ENCODE measurements at regions not wholly inside any gene's neighbourhood (a gene's known extent, or its start where the extent isn't known, plus 50 kb on each side); places are given as distances from the start of the nearest gene placed in this dataset.

DNA sequence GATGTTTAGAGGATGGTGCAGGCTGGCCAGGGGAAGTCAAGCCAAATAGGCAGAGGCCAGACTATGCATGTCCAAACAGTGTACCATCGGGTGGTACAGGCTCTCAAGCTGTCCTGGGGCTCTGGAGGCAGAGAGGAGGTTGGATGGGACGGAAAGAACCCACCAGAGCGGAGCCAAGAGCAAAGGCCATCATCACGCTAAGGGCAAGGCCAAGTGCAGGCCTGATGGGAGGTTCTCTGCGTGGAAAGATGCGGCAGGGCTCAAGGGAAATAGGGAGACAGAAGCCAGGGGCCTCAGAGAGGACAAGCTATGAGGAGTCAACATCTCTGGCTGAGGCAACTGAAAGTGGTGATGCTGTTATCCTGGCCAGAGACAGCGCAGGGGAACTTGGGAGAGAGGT lies 102.7 kb downstream of the ASB7 start:
- Histone ChIP-seq H4K20me1 (ENCODE audit: insufficient read depth, low read length, poor library complexity, severe bottlenecking) (no peaks in the 10 kb centered on the region), H3K4me1 (ENCODE audit: insufficient read depth, low read length, poor library complexity, severe bottlenecking) (peaks cover 10% of the 10 kb centered on the region), H3K4me3 (ENCODE audit: low read length, poor library complexity, severe bottlenecking) (no peak overlapping the region), H3K36me3 (ENCODE audit: insufficient read depth, low read length) (no peaks in the 10 kb centered on the region), H3K9me2 (replicated peaks; ENCODE audit: low read depth, low read length) (no peaks in the 10 kb centered on the region), H3K27me3 (ENCODE audit: insufficient read depth, low read length, poor library complexity, severe bottlenecking) (no peaks in the 10 kb centered on the region), H3K4me2 (ENCODE audit: low read depth, low read length, poor library complexity, severe bottlenecking) (no peak overlapping the region), H3K79me2 (ENCODE audit: insufficient read depth, low read length) (no peaks in the 10 kb centered on the region), H3K9ac (ENCODE audit: low read depth, low read length, poor library complexity, severe bottlenecking) (no peak overlapping the region), H2AFZ (ENCODE audit: low read length) (no peak overlapping the region), H3K9me3 (ENCODE audit: insufficient read depth, low read depth, low read length) (peaks cover 5% of the 10 kb centered on the region; the same call in 1 of the 2 replicates), H3F3A (ENCODE audit: low read depth) (no peaks in the 10 kb centered on the region)
- TF ChIP-seq EZH2phosphoT487 (IDR thresholded peaks at IDR 0.05; ENCODE audit: borderline replicate concordance) = no peak
- TF ChIP-seq, protein P1, sequence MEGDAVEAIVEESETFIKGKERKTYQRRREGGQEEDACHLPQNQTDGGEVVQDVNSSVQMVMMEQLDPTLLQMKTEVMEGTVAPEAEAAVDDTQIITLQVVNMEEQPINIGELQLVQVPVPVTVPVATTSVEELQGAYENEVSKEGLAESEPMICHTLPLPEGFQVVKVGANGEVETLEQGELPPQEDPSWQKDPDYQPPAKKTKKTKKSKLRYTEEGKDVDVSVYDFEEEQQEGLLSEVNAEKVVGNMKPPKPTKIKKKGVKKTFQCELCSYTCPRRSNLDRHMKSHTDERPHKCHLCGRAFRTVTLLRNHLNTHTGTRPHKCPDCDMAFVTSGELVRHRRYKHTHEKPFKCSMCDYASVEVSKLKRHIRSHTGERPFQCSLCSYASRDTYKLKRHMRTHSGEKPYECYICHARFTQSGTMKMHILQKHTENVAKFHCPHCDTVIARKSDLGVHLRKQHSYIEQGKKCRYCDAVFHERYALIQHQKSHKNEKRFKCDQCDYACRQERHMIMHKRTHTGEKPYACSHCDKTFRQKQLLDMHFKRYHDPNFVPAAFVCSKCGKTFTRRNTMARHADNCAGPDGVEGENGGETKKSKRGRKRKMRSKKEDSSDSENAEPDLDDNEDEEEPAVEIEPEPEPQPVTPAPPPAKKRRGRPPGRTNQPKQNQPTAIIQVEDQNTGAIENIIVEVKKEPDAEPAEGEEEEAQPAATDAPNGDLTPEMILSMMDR (conservative IDR thresholded peaks at IDR 0.05; ENCODE audit: low read length) = no peak

DNA sequence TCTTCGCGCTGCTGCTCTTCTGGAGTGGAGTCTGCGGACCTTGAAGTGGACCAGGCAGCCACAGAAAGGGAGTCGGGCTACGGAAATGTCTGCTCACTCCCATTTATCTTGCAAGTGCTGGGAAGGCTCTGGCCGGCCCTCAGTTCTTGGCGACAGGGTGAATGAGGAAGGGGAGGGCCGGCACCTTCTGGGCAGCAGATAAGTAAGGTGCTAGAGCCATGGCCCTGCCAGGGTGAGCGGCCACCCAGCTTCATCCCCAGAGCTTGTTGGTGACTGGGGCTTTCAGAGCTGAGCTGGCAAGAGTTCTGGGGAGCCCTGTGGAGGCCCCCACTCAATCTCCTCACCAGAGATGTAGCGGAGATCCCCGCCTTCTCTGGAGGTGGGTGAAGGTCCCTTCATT lies 103.5 kb downstream of the ASB7 start:
- Histone ChIP-seq H3K36me3 (ENCODE audit: insufficient read depth, low read length) (no peaks in the 10 kb centered on the region), H3K9me3 (ENCODE audit: insufficient read depth, low read depth, low read length) (peaks cover 5% of the 10 kb centered on the region; the same call in 1 of the 2 replicates), H3K4me2 (ENCODE audit: low read depth, low read length, poor library complexity, severe bottlenecking) (no peak overlapping the region), H3K4me1 (ENCODE audit: insufficient read depth, low read length, poor library complexity, severe bottlenecking) (peaks cover 10% of the 10 kb centered on the region), H3K79me2 (ENCODE audit: insufficient read depth, low read length) (no peaks in the 10 kb centered on the region), H2AFZ (ENCODE audit: low read length) (no peak overlapping the region), H3K27me3 (ENCODE audit: insufficient read depth, low read length, poor library complexity, severe bottlenecking) (no peaks in the 10 kb centered on the region), H3K9me2 (replicated peaks; ENCODE audit: low read depth, low read length) (no peaks in the 10 kb centered on the region), H3K9ac (ENCODE audit: low read depth, low read length, poor library complexity, severe bottlenecking) (no peak overlapping the region), H3K4me3 (ENCODE audit: low read length, poor library complexity, severe bottlenecking) (no peak overlapping the region), H4K20me1 (ENCODE audit: insufficient read depth, low read length, poor library complexity, severe bottlenecking) (no peaks in the 10 kb centered on the region), H3F3A (ENCODE audit: low read depth) (no peaks in the 10 kb centered on the region)
- TF ChIP-seq EZH2phosphoT487 (IDR thresholded peaks at IDR 0.05; ENCODE audit: borderline replicate concordance) = no peak

DNA sequence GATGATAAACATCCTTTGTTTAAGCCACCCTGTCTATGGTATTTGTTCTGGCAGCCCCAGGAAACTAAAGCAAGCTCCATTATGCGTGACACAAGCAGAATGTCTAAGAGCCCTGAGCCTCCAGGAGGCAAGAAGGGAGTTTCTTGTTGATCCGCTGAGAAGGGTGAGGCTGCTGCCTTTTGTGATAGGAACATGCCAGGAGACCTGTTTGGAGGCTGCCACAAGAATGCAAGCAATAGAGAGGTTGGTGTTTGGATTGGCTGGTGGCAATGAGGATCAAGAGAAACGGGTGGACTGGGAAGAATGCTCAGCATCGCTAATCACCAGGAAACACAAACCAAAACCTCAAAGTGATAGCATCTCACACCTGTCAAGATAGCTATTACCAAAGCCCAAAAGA lies 104.8 kb downstream of the ASB7 start:
- no peak for TF ChIP-seq EZH2phosphoT487 (IDR thresholded peaks at IDR 0.05; ENCODE audit: borderline replicate concordance)
- TF ChIP-seq, protein P1 (conservative IDR thresholded peaks at IDR 0.05; ENCODE audit: low read length) = no peak
- Histone ChIP-seq H4K20me1 (ENCODE audit: insufficient read depth, low read length, poor library complexity, severe bottlenecking) (no peaks in the 10 kb centered on the region), H2AFZ (ENCODE audit: low read length) (no peak overlapping the region), H3K4me1 (ENCODE audit: insufficient read depth, low read length, poor library complexity, severe bottlenecking) (peaks cover 10% of the 10 kb centered on the region), H3K27me3 (ENCODE audit: insufficient read depth, low read length, poor library complexity, severe bottlenecking) (no peaks in the 10 kb centered on the region), H3F3A (ENCODE audit: low read depth) (no peaks in the 10 kb centered on the region), H3K4me2 (ENCODE audit: low read depth, low read length, poor library complexity, severe bottlenecking) (peak overlapping the region; percentile 15), H3K9me2 (replicated peaks; ENCODE audit: low read depth, low read length) (no peaks in the 10 kb centered on the region), H3K79me2 (ENCODE audit: insufficient read depth, low read length) (no peaks in the 10 kb centered on the region), H3K36me3 (ENCODE audit: insufficient read depth, low read length) (no peaks in the 10 kb centered on the region), H3K4me3 (ENCODE audit: low read length, poor library complexity, severe bottlenecking) (no peak overlapping the region), H3K9me3 (ENCODE audit: insufficient read depth, low read depth, low read length) (peaks cover 5% of the 10 kb centered on the region; the same call in 1 of the 2 replicates), H3K9ac (ENCODE audit: low read depth, low read length, poor library complexity, severe bottlenecking) (no peak overlapping the region)

DNA sequence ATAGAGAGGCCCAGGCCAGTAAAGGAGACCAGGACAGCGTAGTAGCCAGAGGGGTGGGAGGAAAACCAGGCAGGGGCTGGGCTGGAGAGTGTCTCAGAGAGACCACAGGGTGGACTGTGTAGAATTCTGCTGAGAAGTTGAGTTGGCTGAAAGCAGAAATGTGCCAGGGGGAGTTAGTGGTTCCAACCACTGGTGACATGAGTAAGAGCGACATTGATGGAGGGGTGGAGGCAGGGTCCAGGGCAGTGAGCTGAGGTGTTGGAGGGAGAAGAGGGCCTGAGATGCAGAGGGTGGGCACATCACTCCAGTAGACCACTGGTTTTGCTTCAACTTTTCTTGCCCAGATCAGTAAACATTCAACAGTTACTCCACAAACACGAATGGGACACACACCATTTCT lies 106.5 kb downstream of the ASB7 start:
- TF ChIP-seq, protein P1 (conservative IDR thresholded peaks at IDR 0.05; ENCODE audit: low read length) = no peak
- TF ChIP-seq EZH2phosphoT487 (IDR thresholded peaks at IDR 0.05; ENCODE audit: borderline replicate concordance) = no peak
- H4K20me1 ChIP-seq (ENCODE audit: insufficient read depth, low read length, poor library complexity, severe bottlenecking) = no peaks in the 10 kb centered on the region
- H3K79me2 ChIP-seq (ENCODE audit: insufficient read depth, low read length) = no peaks in the 10 kb centered on the region
- H3K4me2 ChIP-seq (ENCODE audit: low read depth, low read length, poor library complexity, severe bottlenecking) = no peak overlapping the region
- H3K36me3 ChIP-seq (ENCODE audit: insufficient read depth, low read length) = no peaks in the 10 kb centered on the region
- no peak overlapping the region for H3K9ac ChIP-seq (ENCODE audit: low read depth, low read length, poor library complexity, severe bottlenecking)
- H2AFZ ChIP-seq (ENCODE audit: low read length) = no peak overlapping the region
- H3K27me3 ChIP-seq (ENCODE audit: insufficient read depth, low read length, poor library complexity, severe bottlenecking) = no peaks in the 10 kb centered on the region
- peaks cover 10% of the 10 kb centered on the region for H3K4me1 ChIP-seq (ENCODE audit: insufficient read depth, low read length, poor library complexity, severe bottlenecking)
- no peak overlapping the region for H3K4me3 ChIP-seq (ENCODE audit: low read length, poor library complexity, severe bottlenecking)
- H3K9me2 ChIP-seq (replicated peaks; ENCODE audit: low read depth, low read length) = no peaks in the 10 kb centered on the region
- H3F3A ChIP-seq (ENCODE audit: low read depth) = no peaks in the 10 kb centered on the region
- H3K9me3 ChIP-seq (ENCODE audit: insufficient read depth, low read depth, low read length) = peaks cover 5% of the 10 kb centered on the region; the same call in 1 of the 2 replicates
